Activated CD8-positive, alpha-beta memory T cell treated with anti-CD3 and anti-CD28 coated beads for 1 hour (primary cell): ENCODE measurements at regions not wholly inside any gene's neighbourhood (a gene's known extent, or its start where the extent isn't known, plus 50 kb on each side); places are given as distances from the start of the nearest gene placed in this dataset.
"Not testable (repeated sequence)": the region's sequence is repeated elsewhere in the genome, so short reads cannot be mapped to it uniquely, and the experiment has no call there.

Experiments used
- DNase-seq, 2 donors: peaks; one replicate each; pipeline ENCODE4 v3.0.0-alpha.2; 2020; ENCODE audit warnings: low read depth in 1 of 2; ENCODE audit errors: extremely low read depth in 1 of 2

DNA sequence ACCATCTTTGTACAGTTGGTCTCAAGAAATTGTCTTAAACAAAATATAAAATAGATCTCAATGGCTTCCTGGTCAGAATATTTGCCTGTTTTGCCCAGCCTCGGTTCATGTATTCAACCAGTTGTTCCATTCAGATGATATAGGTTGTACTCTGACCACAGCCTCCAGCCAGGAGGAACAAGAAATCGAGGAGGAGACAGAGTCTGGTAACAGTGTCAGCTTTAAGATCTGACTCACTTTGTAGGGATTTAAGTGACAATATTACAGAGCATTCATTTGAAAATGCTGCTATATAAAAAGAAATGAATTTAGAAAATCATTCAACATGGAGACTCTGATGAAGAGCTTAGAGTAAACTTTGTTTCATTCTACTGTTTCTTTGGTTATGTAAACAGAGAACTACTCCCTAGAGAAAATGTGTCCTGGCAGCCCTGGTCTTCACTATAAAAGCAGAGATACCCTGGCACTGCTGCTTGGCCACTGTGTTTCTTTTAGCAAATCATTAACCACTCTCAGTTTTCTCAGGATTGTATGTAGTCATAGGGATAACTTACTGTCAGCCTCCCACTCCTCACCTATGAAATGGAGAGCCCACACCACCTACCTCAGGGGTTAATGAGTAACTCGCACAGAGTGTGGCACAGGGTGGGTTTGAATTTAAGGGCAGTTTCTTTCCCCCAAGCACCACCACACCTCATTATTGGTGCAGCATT, 53.5 kb downstream of the PAGE2 start:
- DNase-seq = no peak

DNA sequence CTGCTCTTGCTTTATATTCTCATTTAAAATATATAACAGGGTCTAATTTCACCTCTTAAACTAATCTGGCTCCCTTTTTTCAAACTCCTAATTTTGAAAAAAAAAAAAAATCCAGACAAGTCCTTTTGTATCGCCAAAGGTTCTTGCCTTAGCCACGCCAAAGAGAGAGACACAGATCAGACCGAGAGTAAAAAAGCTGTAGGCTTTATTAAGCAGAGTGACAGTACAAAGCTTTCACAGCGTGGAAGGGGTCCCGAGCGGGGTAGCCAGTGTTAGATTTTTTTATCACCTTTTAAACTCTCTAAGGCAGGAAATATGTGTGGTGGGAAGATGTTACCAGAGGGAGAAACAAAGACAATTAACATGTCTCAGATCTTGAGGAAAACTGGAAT, 54.1 kb downstream of the PAGE2 start:
- no peak for DNase-seq

DNA sequence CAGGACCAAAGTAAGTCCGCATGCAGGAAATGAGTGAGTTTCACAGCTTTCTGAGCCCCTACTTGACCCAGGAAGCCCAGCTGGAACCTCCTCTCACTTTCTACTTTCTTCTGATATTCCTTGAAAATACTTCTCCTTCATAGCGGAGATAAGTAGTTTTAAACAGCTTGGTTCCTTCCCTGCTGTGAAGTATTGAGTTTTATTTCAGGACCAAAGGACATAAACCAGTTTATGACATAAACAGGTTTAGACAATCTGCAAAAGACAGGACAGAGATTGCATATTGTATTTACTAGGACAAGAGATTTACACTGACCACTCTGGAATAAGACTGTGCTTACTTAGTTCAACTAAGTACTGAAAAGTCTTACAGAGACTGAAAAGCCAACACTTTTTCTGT, 54.8 kb downstream of the PAGE2 start:
- no peak for DNase-seq

DNA sequence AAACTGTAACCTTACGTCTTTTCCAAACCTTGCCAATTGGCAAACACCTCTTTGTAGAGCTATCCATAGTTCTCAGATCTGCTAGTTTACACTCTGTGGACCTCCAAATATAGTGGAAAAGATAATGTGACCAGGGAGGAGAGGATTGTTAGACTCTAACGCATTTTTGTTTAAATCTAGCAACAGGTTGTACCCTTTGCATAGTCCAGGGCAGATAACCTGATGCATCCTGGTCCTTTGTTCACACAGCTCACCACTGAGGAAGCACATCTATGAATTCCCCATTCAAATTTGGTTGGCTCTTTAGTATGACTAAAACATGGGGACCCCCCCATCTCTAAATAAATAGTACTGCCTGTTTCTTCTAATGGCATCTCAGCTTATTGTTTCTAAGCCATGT, 55.9 kb downstream of the PAGE2 start:
- DNase-seq = no peak

DNA sequence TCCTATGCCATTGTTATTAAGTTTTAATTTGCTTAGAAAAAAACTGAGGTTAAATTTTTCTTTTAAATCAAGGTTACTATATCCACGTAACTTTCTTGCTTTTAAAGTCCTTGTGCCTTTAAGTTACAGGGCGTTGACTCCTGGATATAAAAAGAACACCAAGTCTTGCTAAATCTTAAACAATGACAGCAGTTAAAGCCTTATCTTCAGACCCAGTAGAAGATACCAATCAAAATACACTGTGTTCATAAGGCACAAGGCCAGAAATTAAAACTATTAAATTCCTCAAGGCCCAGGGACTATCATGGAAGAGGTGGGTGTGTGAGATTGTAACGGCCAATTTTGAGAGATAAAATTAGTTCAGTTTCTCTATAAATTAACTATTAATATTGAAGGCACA, 60.4 kb downstream of the PAGE2 start:
- DNase-seq = no peak

DNA sequence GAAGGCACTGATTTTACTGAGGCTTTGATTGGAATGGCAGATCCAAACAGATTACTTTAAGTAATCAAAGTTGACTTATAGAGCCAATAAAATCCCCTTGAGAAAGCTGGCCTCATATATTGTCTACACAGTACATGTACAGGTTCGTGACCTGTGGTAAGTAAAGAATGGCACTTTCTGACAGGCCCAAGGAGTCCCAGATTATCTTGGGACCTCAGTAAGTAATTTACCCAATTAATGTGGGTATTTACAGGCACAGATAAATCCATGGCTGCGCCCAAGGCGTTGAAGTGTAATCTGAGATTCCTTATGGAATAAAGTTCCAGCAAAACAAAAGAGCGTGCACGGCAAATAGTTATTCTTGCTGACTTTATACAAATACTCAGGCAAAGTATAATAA, 62.4 kb downstream of the PAGE2 start:
- no peak for DNase-seq

DNA sequence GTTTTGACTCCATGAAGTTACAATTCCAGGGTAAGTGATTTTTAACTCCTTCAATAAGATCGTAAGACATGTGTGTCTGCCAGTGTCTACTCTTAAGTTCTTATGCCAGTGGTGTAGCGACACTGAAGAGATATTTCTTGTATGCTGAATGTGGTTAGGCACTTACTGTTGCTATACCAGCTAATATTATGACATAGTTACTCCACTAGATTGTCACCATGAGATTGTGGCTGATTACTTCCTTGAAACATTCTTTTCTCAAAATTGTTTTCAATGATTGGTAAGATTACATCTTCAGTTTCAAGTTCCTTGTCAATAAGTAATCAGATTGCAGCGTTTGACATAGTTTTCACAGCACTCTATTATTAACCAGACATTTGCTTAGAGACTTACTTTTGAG, 60.6 kb upstream of the PAGE5 start:
- DNase-seq = no peak

DNA sequence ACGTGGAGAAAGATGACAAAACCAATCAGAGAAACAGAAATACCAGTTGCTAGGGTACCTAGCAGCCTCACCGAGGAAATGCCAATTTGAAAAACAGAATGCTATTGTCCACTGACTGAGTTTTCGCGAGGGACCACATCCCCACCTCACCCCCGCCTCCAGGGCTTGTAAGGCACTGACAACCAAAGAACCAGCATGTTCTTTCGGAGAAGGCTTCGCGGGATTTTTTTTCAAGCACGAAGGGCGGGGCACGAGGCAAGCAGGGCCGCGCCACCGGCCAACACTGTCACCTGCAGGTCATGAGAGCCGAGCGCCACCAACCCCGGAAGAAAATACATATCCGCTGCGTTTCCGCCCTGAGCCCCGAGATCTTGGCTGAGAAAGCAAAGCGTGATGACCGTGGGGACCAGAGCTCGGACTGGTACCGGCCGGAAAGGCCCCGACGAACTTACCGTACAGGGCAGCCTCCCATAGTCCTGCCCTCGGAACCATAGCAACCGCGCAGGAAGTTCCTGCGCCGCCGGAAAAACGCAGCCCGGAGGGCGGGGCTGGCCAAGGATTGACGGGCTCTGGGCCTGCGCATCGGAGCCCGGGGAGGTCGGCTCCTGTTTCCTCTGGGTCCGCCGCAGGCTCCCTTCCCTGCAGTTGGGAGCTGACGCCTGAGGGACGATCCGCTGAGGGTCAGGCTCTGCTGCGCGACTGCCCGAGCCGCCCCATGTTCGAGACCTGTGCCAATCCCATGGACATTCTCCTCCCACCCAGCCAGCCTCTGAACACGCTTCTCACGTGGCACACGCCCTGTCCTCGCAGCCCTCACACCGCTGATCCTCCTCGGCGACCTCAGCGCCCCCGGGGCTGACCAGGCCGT, 59.2 kb upstream of the PAGE5 start:
- DNase-seq = peak; percentile 73 to 80

DNA sequence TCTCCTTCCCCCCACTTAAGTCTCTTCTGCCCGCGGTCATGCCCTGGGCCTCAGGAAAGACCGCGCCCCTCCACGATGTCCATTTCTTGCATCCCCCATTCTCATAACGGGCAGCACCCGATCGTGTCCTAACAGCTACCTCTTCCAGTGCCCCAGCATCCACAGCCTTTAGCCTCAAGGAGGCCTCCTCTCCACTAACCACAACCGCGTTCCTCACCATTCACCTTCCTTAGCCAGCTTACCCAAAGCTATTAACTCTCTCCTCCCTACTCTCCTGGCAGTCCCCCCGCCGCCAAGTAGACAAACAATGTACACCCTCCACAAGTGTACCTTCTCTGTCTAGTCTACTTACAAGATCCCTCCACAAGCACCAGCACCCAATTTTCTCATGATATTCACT, 58.6 kb upstream of the PAGE5 start:
- DNase-seq = no peak

DNA sequence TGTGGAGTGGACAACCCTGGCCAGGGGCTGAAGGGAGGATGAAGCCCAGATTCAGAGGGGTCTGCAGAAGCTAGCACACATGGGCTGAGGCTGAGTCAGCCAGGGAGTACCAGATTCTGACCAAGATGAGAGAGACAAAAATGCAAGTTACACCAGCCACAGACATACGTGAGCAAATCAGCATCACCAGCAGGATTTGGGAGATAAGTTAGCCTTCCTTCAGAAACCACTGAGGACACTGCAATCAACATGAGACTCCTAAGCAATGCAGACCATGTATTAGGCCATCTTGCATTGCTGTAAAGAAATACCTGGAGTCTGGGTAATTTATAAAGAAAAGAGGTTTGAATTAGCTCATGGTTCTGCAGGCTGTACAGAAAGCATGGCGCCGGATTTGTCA, 57.0 kb upstream of the PAGE5 start:
- no peak for DNase-seq

DNA sequence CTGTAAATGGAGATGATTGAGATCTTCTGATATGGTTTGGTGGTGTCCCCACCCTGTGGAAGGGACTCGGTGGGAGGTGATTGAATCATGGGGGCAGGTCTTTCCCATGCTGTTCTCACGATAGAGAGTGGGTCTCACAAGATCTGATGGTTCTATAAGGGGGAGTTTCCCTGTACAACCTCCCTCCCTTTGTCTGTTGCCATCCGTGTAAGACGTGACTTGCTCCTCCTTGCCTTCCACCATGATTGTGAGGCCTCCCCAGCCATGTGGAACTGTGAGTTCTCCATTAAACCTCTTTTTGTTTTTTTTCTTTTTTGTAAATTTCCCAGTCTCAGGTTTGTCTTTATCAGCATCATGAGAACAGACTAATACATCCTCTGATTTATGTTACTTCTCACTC, 55.1 kb upstream of the PAGE5 start:
- not testable (repeated sequence) for DNase-seq

DNA sequence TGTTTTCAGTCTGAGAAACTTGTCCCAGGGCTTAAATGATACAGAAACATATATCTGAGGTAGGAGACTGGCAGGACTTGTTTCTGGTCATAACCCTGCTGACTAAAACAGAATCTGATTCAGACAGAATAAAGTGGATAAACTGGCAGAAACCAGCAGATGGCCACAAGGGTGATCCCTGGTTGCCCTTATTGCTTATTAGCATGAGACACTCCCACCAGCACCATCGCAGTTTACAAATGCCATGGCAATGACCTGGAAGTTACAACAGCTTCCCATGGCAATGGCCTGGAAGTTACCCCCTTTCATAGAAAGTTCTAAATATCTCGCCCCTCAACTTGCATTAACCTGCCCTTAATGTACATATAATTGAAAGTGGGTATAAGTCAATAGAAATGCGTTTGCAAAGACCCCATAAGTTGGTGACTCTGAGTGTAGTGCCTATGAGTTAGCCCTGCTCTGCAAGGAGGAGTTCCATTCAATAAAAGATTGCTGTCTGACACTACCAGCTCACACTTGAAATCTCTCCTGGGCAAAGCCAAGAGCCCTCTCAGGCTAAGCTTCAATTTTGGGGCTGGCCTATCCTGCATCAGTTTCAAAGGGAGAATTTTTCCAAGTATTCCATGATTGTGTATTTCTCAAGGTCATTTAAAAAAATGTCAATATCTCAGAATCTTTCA, 52.9 kb upstream of the PAGE5 start:
- no peak for DNase-seq

DNA sequence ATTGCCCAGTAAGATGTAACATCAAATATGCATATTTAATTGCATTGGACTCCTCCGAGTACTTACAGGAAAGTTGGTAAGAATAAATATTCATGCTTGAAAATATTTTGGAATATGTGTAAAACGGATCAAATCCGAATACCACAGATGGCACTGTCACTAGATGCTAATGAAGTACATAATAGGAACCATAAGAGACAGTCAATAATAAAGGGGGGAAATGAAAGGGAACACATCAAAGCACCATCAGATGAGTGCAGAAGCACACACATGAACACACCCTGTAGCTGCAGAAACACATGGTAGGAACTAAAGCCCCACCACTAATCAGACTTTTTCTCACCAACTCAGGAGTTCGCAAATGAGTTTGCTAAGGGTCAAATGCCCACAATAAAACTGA, 52.2 kb upstream of the PAGE5 start:
- DNase-seq = no peak

DNA sequence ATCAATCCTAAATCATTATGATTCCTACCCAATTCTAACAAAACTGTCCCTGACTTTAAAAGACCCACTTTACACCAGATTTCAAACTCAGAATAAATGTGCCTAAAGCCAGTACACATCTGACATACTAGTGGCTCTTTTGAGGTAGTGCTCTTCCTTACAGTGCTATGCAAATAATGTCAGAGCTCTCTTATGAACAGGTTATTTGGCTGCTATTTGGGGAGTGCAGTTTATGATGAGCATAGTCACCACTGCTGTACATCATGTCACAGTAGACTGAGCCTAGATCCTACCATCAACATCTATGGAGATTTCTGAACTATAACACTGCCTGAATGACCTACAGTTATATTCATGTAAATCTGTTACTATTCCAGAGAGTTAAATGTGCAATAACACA, 50.4 kb upstream of the PAGE5 start:
- DNase-seq = no peak
